HG03558 (cell line): ENCODE measurements at regions not wholly inside any gene's neighbourhood (a gene's known extent, or its start where the extent isn't known, plus 50 kb on each side); places are given as distances from the start of the nearest gene placed in this dataset.
"Not testable (repeated sequence)": the region's sequence is repeated elsewhere in the genome, so short reads cannot be mapped to it uniquely, and the experiment has no call there.

ENCODE experiments used
- ATAC-seq: cut with Tn5 transposase; IDR thresholded peaks from one replicate; pipeline ENCODE4 v1.9.1; 2021; ENCODE audit warnings: moderate number of reproducible peaks; ENCODE audit not compliant: unreplicated experiment; ENCODE audit errors: extremely low read depth

- no peak for ATAC-seq
Observed at GRCh38 chr9:85487872-85488271, 253.9 kb downstream of the AGTPBP1 start.

- no peak for ATAC-seq
Observed at GRCh38 chr9:85484235-85484634, 257.5 kb downstream of the AGTPBP1 start.

GRCh38 chr9:85483208-85483607 lies 258.5 kb downstream of the AGTPBP1 start:
- no peak for ATAC-seq

- no peak for ATAC-seq
Observed at GRCh38 chr9:85479305-85479704, 262.4 kb downstream of the AGTPBP1 start.

- ATAC-seq, result no peak
Observed at GRCh38 chr9:85478847-85479246, 262.9 kb downstream of the AGTPBP1 start.

- not testable (repeated sequence) for ATAC-seq
Observed at GRCh38 chr9:85474896-85475295, 266.9 kb downstream of the AGTPBP1 start.

GRCh38 chr9:85471791-85472190 lies 270.0 kb downstream of the AGTPBP1 start:
- ATAC-seq, result no peak

GRCh38 chr9:85469041-85469440 lies 272.7 kb downstream of the AGTPBP1 start:
- no peak for ATAC-seq

GRCh38 chr9:85466834-85467233 lies 274.9 kb downstream of the AGTPBP1 start:
- ATAC-seq, result no peak

- not testable (repeated sequence) for ATAC-seq
Observed at GRCh38 chr9:85458114-85458864, 283.5 kb downstream of the AGTPBP1 start.

- ATAC-seq, result no peak
Observed at GRCh38 chr9:85453850-85454249, 287.9 kb downstream of the AGTPBP1 start.

GRCh38 chr9:85452841-85453240 lies 288.9 kb downstream of the AGTPBP1 start:
- no peak for ATAC-seq

- ATAC-seq, result no peak
Observed at GRCh38 chr9:85451680-85452079, 290.1 kb downstream of the AGTPBP1 start.

GRCh38 chr9:85445887-85446286 lies 295.9 kb downstream of the AGTPBP1 start:
- ATAC-seq, result no peak

GRCh38 chr9:85444243-85444642 lies 297.5 kb downstream of the AGTPBP1 start:
- ATAC-seq, result no peak

GRCh38 chr9:85443190-85443598 lies 298.6 kb downstream of the AGTPBP1 start:
- peak; percentile 40 for ATAC-seq

GRCh38 chr9:85439791-85440190 lies 302.0 kb downstream of the AGTPBP1 start:
- ATAC-seq, result no peak

GRCh38 chr9:85433956-85434355 lies 307.8 kb downstream of the AGTPBP1 start:
- not testable (repeated sequence) for ATAC-seq

- ATAC-seq, result not testable (repeated sequence)
Observed at GRCh38 chr9:85433551-85433950, 308.2 kb downstream of the AGTPBP1 start.

GRCh38 chr9:85433046-85433445 lies 308.7 kb downstream of the AGTPBP1 start:
- no peak for ATAC-seq

GRCh38 chr9:85432599-85432998 lies 309.2 kb downstream of the AGTPBP1 start:
- ATAC-seq, result no peak
